ENCODE measurements at regions not wholly inside any gene's neighbourhood (a gene's known extent, or its start where the extent isn't known, plus 50 kb on each side); places are given as distances from the start of the nearest gene placed in this dataset.

DNA sequence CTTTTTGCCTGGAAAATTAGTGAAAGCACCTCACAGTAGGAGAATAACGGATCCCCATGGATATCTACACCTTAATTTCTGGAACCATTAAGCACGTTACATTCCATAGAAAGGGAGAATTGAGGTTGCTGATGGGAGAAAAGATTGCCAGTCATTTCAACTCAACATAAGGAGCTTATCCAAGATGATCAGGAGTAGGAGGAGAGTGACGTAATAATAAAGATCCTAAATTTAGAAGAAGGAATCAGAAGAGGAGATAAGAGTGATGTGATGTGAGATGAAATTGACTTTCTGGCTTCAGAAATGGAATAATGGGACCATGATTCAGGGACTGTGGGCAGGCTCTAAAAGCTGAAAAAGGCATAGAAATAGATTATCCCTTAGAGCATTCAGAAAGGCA, 1017.8 kb upstream of the CHAC2 start:
- TF ChIP-seq EZH2 (IDR thresholded peaks at IDR 0.05; ENCODE audit: borderline replicate concordance, low read depth, low read length, poor library complexity, severe bottlenecking) = no peak
- TF ChIP-seq, protein P1, sequence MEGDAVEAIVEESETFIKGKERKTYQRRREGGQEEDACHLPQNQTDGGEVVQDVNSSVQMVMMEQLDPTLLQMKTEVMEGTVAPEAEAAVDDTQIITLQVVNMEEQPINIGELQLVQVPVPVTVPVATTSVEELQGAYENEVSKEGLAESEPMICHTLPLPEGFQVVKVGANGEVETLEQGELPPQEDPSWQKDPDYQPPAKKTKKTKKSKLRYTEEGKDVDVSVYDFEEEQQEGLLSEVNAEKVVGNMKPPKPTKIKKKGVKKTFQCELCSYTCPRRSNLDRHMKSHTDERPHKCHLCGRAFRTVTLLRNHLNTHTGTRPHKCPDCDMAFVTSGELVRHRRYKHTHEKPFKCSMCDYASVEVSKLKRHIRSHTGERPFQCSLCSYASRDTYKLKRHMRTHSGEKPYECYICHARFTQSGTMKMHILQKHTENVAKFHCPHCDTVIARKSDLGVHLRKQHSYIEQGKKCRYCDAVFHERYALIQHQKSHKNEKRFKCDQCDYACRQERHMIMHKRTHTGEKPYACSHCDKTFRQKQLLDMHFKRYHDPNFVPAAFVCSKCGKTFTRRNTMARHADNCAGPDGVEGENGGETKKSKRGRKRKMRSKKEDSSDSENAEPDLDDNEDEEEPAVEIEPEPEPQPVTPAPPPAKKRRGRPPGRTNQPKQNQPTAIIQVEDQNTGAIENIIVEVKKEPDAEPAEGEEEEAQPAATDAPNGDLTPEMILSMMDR (conservative IDR thresholded peaks at IDR 0.05; ENCODE audit: low read depth, low read length) = no peak
- Histone ChIP-seq H3K9me3 (ENCODE audit: low read depth, low read length, poor library complexity, severe bottlenecking) (no peaks in the 10 kb centered on the region), H3K4me1 (ENCODE audit: insufficient read depth, low read length, poor library complexity, severe bottlenecking) (no peaks in the 10 kb centered on the region), H3K4me3 (ENCODE audit: low read depth, low read length, poor library complexity, severe bottlenecking) (no peak overlapping the region), H3K27me3 (replicated peaks; ENCODE audit: insufficient read depth, low read depth, low read length, poor library complexity) (no peaks in the 10 kb centered on the region), H3K27ac (ENCODE audit: low read depth, low read length, poor library complexity, severe bottlenecking) (no peak overlapping the region), H3K36me3 (ENCODE audit: insufficient read depth, low read length, poor library complexity, severe bottlenecking) (no peaks in the 10 kb centered on the region)
- ChIA-PET POLR2A (ENCODE audit: low non-redundant PET) (no interaction called here), CTCF (no interaction called here)
- no TSS peak for BruUV-seq (replicated peaks)
- no peak for DNase-seq (ENCODE audit: low spot score)
- intact Hi-C loops (cut with micrococcal nuclease; ENCODE audit: unreplicated experiment) = no loop called here

DNA sequence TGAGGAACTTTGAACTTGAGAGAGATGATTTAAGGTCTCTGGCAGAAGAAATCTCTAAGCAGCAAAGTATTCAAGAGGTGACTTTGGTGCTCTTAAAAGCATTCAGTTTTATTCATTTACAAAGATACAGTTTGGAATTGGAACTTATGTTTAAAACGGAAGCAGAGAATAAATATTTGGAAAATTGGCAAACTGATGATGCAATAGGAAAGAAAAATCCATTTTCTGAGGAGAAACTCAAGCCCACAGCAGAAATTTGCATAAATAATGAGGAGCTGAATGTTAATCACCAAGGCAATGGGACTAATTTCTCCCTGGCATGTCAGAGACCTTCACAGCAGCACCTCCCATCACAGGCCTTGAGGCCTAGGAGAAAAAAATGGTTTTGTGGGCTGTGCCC, 1022.5 kb upstream of the CHAC2 start:
- intact Hi-C loops (cut with micrococcal nuclease; ENCODE audit: unreplicated experiment) = no loop called here
- no TSS peak for BruUV-seq (replicated peaks)
- Histone ChIP-seq H3K27ac (ENCODE audit: low read depth, low read length, poor library complexity, severe bottlenecking) (no peak overlapping the region), H3K36me3 (ENCODE audit: insufficient read depth, low read length, poor library complexity, severe bottlenecking) (no peaks in the 10 kb centered on the region), H3K4me1 (ENCODE audit: insufficient read depth, low read length, poor library complexity, severe bottlenecking) (no peaks in the 10 kb centered on the region), H3K27me3 (replicated peaks; ENCODE audit: insufficient read depth, low read depth, low read length, poor library complexity) (no peaks in the 10 kb centered on the region), H3K9me3 (ENCODE audit: low read depth, low read length, poor library complexity, severe bottlenecking) (no peaks in the 10 kb centered on the region), H3K4me3 (ENCODE audit: low read depth, low read length, poor library complexity, severe bottlenecking) (no peak overlapping the region)
- ChIA-PET POLR2A (ENCODE audit: low non-redundant PET) (no interaction called here), CTCF (no interaction called here)
- TF ChIP-seq EZH2 (IDR thresholded peaks at IDR 0.05; ENCODE audit: borderline replicate concordance, low read depth, low read length, poor library complexity, severe bottlenecking) = no peak
- TF ChIP-seq, protein P1 (conservative IDR thresholded peaks at IDR 0.05; ENCODE audit: low read depth, low read length) = no peak
- no peak for DNase-seq (ENCODE audit: low spot score)

DNA sequence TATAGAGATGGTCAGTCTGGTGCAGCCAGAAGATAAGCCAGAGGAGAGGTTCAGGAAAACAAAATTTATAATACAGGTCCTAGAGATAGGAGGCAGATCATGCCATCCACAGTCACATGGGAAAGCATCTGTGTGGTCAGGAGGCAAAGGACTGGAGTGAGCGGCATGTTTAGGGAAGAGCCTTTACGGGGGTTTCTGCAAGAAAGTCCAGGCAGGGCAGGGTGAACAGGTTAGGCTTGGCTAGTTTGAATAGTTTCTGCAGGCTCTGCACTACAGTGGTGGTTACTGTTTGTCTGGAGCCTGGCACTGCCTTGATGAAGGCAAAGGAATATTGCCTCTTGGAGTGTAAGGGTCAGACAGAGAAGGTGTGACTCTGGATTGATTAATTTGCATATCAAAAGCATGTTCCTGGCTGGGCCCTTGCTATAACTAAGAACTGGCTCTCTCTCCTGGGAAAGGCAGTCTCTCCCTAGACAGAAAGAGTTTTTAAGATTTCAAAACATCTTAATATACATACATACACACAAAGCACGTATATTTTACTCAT, 1034.7 kb upstream of the CHAC2 start:
- intact Hi-C loops (cut with micrococcal nuclease; ENCODE audit: unreplicated experiment) = no loop called here
- no peaks in the 10 kb centered on the region for H3K9me3 ChIP-seq (ENCODE audit: low read depth, low read length, poor library complexity, severe bottlenecking)
- TF ChIP-seq EZH2 (IDR thresholded peaks at IDR 0.05; ENCODE audit: borderline replicate concordance, low read depth, low read length, poor library complexity, severe bottlenecking) = no peak
- TF ChIP-seq, protein P1 (conservative IDR thresholded peaks at IDR 0.05; ENCODE audit: low read depth, low read length) = no peak
- ChIA-PET CTCF (no interaction called here), POLR2A (ENCODE audit: low non-redundant PET) (no interaction called here)
- H3K4me1 ChIP-seq (ENCODE audit: insufficient read depth, low read length, poor library complexity, severe bottlenecking) = no peaks in the 10 kb centered on the region
- no peak overlapping the region for H3K27ac ChIP-seq (ENCODE audit: low read depth, low read length, poor library complexity, severe bottlenecking)
- BruUV-seq (replicated peaks) = no TSS peak
- no peaks in the 10 kb centered on the region for H3K36me3 ChIP-seq (ENCODE audit: insufficient read depth, low read length, poor library complexity, severe bottlenecking)
- no peaks in the 10 kb centered on the region for H3K27me3 ChIP-seq (replicated peaks; ENCODE audit: insufficient read depth, low read depth, low read length, poor library complexity)
- H3K4me3 ChIP-seq (ENCODE audit: low read depth, low read length, poor library complexity, severe bottlenecking) = no peak overlapping the region
- DNase-seq (ENCODE audit: low spot score) = no peak
